EL (cell line): ENCODE measurements at regions not wholly inside any gene's neighbourhood (a gene's known extent, or its start where the extent isn't known, plus 50 kb on each side); places are given as distances from the start of the nearest gene placed in this dataset.
A peak's percentile ranks its signal among the peaks of the same experiment; 100 is the strongest.

Source experiments
- DNase-seq: peaks from one replicate; pipeline ENCODE4 v3.0.0-alpha.2; 2016

DNA sequence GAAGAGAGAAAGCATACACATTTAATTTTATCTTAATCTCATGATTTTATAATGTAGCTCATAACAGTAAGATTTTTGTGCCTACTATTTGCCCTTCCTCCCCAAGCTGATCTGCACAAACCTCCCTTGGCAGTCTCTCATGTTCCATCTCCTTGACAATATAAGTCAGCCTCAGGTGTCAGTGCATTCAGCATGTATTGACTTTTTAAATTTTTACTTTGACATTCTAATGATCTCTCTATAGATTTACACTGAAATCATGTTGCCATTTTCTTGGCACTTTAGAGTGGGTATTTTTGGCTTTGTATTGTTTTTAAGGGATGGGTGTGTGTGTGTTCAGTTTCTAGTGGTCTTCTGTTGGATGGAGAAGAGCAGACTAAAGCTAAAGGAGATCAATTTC is 505.3 kb upstream of the CPEB2 start:
- DNase-seq = no peak

DNA sequence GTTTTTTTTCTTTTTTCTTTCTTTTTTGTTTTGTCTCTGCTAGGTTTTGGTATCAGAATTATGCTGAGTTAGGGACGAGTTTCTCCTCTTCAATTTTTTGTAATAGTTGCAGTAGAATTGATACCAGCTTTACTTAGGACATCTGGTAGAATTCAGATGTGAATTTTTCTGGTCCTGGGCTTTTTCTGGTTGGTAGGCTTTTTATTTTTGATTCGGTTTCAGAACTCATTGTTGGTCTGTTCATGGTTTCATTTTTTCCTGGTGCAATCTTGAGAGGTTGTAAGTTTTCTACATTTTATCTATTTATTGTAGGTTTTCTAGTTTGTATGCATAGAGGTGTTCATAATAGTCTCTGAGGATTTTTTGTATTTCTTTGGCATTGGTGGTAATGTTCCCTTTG is 498.1 kb upstream of the CPEB2 start:
- DNase-seq = no peak

DNA sequence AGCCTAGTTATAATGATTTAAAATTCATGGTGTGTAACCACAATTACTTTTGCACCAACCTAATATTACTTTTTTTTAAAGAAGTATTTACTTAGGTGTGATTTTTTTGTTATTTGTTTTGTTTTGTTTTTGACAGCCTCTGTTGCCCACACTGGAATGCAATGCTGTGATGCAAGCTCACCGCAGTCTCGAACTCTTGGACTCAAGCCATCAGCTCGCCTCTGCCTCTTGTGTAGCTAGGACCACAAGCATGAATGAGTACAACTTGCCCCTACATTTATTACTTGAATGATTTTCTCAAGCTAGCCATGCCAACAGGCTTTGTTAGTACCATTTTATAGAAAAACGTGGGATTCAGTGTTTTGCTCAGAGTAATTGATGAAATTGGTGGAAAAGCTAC is 488.8 kb upstream of the CPEB2 start:
- DNase-seq = peak; percentile 21

DNA sequence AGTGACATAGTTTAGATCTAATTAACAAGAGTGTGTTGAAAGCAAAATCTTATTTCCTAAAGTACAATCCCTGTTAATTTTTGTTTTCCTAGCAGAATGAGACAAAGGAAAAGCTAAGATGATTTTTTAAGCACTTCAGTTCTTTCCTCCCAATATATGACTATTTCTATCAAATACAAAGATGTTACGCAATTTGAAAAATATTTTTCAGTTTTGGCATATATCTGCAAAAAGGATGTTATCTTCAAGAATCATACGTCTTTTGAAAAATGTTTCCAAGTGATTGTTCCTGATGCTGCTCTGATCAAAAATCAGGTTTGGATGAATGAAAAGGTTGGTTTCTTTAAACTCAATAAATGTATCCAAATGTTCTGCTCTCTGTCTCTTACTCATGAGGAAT is 486.7 kb upstream of the CPEB2 start:
- DNase-seq = no peak

DNA sequence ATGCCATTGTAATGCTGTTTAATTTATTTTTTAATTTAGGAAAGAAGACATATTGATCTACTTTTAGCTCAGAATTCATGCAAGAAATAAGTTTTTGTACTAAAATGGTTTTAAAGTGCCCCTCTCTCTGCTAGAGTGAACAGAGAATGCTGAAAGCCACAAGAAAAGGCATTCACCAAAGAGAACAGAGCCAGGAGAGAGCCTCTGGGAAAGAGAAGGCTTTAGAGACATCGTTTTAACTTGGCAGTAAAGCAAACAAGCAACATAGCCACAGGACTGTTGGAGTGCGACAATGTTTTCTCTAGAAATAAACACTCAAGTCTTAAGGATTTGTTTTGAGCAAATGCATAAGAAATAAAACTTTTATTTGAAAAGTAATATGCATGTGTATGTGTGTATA is 484.1 kb upstream of the CPEB2 start:
- DNase-seq = no peak

DNA sequence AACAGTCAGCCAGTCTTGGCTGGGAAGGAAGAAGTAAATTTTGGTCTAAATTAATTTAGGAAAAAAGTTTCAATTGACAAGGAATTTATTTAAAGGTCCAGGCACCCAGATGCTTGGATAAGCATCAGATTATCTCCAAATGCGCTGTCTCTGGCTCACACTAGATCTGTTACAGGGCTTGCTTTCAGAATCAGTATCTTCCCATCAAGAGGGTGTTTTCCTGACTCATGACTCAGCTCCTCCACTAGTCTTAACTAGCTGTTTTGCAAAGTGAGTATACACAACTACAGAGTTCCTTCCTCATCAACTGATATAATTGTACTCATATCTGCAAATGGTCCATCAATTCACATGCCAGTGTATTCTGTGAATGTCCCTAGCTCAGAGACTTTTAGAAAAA is 482.1 kb upstream of the CPEB2 start:
- DNase-seq = peak; percentile 41

DNA sequence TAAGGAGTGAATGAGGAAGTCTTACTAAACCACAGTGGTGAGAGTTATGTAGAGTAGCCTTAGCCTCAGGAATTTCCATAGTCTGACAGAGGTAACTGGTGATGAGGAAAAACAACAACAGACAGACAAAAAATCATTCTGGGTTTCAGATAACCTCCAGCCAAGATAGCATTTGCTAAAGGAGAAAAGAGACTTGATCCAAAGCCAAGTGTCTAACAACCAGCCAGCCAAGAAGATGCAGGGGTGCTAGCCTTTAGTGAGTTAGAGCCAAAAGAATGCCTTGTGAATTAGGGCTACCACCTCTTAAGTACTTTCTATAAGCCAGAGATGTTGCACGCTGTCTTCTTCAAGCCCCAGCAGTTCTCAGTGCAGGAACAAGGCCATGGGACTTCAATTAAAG is 478.0 kb upstream of the CPEB2 start:
- peak; percentile 2 for DNase-seq

DNA sequence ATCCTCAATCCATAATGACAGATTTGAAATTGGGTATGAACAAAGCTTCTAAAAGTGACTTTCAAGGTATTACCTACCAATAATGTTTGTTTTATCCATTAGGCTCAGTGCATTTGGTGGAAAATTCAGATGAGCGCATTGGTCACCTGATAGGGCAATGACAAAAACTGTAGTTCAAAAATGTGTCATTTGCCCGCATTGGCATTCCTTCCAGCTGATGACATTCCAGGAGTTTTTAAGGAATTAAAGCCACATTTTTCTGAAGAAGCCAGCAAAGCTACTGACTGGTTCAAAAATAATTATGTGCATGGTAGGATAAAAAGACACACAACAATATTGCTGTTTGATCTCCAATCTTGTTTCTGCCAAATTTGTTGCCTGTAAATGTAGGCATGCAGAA is 473.4 kb upstream of the CPEB2 start:
- peak; percentile 24 for DNase-seq

DNA sequence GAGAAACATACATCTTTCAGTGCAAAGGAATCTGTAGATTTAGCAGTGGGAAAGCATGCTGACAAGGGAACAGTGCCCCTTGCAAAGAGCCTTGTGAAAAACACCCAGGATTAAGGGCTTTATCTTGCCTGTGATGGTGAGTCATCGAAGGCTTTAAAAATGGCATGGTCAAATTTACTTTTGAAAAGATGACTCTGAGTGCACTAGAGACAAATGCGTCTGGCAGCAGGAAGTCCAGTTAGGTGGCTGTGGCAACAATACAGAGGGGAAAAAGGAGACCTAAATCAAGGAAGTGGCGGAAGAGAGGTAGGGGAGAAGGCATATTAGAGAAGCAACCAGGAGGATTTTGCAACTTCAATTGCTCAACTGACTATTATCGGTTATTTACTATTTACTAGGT is 472.6 kb upstream of the CPEB2 start:
- DNase-seq = peak; percentile 56

DNA sequence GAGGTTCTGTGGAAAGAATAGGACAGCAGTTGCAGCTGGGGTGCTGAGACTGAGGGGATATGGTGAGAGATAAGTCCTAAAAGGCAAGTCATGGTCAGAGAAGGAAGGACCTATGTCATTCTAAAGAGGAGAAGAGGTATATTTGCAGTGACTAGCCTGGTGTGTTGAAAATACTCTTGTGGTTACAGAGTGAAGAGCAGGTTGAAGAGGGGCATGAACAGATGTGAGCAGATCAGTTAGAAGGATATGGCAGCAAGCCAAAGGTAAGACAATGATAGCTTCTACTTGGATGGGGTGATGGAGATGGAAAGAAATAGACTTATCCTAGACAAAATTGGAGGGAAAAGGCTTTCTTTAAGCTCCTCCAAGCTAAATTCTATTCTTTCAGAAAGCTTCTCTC is 469.8 kb upstream of the CPEB2 start:
- DNase-seq = no peak

DNA sequence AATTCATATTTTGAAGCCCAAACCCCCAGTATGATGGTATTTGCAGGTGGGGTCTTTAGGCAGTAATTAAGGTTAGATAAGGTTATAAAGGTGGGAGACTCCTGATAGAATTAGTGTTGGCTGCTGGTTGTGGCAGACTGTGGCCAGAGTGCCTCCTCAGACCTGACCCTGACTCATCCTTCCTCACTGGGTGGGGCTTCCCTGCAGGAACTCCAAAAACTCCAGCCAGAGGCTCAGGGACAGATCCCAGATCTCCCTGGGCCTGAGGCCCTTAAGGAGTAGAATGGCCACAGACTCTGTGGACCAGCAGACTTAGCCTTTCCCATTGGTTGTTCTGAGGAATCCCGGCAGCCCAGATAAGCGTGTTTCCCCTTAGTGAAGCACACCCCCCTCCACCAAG is 463.0 kb upstream of the CPEB2 start:
- peak; percentile 21 for DNase-seq

DNA sequence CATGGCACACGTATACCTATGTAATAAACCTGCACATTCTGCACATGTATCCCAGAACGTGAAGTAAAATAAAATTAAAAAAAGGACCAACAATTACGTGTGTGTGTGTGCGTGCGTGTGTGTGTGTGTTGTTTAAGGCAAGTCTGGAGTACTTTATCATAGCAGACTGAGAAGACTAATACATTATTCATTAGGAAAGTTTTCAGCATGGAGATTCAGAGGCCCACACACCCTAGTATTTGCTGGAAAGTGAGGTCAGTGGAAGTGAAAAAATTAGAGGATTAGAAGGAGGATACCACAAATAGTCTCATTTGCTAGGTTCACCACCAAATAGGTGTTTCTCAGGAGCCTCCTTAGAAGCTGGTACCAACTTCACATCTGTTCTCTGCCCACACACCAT is 457.1 kb upstream of the CPEB2 start:
- no peak for DNase-seq

DNA sequence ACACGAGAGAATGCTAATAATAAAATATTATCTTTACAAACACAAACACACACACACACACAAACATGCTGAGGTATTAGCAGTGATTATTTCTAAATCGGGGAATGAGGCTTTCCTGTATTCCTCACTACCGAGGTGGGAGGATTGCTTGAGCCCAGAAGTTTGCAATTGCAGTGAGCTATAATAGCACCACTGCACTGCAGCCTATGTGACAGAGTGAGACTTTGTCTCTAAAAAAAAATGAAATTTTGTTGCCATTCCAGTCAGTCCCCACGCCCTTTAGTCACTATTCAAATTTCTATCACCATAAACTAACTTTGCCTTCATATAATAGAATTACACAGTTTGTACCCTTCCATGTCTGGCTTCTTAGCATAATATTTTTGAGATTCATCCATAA is 456.5 kb upstream of the CPEB2 start:
- no peak for DNase-seq

DNA sequence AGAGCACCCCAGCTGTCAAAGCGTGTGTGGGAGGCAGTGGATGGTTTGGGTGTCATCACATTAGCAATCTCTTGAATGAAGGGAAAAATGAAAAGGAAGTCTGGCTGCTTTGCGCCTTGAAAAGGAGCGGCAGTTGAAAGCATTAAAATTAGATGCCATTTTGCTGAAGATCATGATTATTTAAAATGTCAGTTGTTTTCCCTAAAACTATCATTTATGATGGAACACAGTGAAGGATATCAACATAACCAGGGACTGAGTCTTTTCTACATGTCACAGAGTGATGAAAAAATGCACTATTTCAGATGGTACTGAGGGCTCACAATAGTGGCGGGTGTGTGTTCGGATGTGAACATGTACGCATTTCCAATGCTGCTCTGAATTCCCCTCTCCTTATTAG is 450.2 kb upstream of the CPEB2 start:
- DNase-seq = no peak

DNA sequence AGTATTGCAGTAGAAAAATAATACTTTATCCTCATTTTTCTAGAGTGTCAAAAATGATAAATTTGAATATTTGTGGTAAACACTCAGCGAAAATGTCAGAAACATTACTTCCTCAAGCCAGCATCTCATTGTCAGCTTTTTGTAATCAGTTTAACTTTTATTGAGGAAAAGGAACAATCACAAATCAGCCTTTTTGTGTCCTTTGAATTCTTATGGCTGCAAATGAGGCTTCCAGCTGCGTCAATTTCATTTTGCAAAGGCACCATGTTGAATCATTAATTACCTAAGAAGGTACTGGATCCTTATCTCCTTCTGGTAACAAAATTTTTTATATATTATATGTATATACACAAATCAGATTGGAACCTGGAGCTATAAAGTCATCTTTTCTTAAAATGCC is 442.6 kb upstream of the CPEB2 start:
- no peak for DNase-seq

DNA sequence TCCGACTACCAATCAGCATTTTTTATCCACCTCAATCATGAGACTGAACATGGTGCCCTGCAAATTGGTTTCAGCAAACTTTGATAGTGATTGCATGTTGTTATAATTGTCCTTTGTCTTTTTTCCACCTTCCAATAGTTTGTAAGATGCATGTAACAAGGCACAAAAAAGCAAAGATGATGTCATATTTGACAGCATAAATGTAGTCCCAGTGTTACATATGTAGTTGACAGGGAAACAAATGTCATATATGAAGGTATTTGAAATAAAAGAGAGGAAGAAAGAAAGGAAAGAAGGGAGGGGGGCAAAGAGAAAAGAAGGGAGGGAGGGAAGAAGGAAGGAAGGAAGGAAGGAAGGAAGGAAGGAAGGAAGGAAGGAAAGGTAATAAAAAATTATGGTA is 441.7 kb upstream of the CPEB2 start:
- no peak for DNase-seq

DNA sequence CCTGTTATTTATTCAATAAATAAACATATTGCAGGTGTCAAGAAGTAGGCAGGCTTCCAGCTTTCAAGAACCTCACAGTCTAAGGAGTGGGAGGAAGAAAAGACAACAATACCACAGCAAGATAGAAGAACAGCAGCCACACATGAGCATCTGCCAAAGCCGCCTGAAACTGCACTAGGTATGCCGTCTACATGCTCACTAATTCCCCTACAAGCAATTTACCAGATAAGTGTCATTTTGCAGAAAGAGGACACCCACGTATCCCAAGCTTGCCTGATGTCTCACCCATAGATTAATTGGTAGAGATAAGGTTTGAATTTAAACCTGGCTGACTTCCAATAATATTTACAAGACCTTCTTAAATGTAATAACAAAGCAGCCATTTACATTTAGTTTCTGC is 439.4 kb upstream of the CPEB2 start:
- no peak for DNase-seq

DNA sequence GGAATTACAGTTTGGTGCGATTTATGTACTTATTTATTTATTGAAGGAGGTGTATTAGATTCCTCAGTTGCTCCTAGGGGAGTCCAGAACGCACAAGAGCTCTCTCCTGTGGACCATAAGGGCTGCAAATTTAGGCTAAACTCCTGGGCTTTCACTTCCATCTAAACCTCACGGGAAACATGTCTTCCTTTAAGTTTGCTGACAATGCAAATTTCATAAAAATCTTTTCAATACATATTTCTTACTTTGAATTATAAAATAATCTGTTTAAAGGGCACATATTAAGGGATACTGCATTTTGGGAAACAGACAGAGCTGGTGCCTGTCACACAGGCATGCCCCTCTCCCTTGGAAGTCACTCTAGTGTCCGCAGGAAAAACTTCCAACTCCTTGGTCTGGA is 438.0 kb upstream of the CPEB2 start:
- no peak for DNase-seq

DNA sequence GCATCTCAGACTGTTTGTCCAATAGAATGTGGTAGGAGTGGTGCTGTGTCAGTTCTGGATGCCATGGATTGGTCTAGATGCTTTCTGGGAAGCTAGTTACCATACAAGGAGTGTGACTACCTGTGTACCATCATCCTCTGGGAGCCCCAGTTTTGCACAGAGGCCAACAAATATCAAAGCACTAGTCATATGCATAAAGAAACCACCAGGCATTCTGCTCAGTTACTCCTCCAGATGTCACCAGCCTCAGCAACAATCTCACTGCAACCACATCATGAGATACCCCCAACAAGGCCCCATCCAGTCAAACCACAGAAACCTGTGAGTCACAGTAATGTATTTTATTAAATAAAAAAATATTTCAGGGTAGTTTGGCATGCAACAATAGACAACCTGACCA is 435.8 kb upstream of the CPEB2 start:
- peak; percentile 57 for DNase-seq

DNA sequence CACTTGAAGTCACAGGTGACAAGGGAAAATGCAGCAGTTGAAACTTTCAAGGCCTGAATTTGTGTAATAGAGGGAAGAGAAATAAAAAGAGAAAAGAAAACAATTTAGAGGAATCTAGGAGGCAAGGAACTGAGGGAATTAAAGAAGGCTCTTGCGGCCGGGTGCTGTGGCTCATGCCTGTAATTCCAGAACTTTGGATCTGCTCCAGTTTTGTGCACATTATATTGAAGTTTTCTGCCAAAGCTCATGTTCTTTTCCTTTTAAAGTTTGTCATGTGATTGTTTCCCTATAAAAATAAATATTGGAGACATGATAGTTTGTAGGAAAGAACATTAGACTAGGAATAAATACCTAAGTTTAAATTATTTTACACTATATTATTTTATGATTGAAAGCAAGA is 433.9 kb upstream of the CPEB2 start:
- DNase-seq = no peak

DNA sequence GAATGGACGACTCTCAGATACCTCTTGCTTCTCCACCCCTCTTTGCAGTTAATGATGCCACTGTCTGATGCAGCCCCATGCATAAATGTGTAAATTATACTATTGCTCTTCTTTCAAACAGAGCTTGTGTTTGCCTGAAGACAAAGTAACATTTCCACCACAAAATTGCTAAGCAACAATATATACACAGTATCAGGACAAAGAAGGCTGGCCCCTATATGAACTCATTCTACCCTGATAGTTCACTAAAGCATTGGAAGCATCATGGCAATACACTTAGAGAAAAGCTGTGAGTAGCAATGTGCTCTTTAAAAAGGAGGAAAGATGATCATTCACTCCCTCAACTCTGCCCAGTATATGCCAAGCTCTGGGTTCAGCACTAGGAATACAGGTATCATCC is 427.0 kb upstream of the CPEB2 start:
- DNase-seq = no peak

DNA sequence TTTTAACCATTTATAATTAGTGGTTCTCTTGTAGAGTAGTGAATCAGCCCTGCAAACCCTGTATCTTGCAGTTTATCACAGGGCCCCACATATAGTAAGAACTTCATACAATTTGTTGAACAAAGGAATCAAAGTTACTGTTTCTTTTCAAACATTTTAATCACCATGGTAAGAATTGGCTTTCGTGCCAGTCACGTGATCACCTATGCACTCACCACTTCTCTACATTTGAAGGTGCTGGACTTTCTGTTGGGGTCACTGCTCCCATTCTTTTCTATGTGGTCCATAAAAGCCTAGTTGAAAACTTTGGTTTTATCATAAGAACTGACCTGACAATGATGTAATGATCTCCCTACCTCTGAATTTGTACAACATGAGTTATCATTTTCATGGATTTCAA is 426.4 kb upstream of the CPEB2 start:
- DNase-seq = no peak

DNA sequence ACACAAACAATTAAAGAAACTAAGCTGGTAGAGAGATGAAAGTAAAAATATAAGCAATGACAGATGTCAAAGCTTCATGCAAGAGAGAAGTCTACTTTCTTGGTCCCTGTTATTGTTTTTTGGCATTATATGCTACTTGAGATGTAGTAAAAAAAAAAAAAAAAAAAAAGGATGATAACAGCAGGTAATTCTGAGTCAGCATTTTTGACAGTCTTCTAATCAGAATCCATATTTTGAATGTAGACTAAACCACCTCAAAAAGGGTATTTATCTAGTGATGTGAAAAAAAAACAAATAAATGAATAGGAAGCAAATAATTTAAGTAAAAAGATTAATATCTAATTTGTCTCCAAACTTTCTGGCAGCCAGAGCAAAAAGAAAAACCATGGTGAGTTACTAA is 422.2 kb upstream of the CPEB2 start:
- DNase-seq = no peak

DNA sequence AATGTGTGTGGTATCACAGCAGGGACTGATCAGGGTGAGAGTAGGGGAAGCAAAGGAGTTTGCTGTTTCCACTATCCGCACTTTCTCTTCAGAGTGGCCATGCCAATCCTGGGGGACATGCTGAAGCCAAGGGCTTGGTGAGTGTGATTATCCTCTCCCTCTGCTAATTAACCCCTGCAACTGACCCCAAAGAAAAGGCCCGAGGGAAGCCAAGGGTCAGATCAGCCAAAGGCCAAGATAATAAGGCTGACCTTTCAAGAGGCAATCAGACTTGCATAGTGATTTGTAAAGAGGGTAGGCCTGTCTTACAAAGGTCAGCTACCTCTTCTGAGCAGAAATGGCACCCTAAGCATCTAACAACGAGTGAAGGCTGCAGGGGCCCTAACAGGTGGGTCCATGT is 420.5 kb upstream of the CPEB2 start:
- no peak for DNase-seq

DNA sequence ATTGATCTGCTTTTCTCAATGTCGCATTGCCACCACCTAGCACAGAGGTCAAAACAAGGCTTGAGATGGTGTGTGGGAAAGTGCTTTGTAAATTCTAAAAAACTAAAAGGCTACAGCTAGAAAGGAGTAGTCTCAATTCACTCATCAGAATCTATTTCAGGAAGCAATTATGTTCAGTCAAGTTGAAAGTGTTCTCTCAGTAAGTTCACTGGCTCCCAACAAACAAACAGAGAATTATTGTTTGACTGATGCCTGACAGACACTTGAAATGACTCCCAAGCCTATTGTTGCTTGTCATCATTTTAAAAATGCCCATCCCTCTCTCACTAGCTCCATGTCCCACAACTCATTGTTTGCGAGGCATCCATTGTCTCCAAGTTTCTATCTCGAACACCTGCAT is 419.6 kb upstream of the CPEB2 start:
- DNase-seq = no peak

DNA sequence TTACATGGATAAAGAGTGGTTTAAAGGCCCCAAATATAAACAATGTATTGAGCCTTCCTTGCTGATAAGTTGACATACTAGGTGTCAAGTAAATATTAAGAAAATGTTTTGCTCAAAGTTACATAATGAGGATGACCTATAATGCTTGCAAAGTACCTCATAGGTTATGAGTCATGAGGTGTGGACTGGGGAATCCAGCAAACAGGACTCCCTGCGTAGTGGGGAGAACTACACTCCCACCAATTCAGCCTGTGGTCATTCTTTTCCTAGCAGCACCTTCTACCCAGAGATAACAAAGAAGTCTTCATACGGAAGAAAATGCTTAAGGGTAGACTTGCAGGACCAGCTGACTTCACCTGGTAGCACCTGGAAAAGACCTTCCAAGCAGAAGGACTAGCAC is 418.9 kb upstream of the CPEB2 start:
- DNase-seq = peak; percentile 2

DNA sequence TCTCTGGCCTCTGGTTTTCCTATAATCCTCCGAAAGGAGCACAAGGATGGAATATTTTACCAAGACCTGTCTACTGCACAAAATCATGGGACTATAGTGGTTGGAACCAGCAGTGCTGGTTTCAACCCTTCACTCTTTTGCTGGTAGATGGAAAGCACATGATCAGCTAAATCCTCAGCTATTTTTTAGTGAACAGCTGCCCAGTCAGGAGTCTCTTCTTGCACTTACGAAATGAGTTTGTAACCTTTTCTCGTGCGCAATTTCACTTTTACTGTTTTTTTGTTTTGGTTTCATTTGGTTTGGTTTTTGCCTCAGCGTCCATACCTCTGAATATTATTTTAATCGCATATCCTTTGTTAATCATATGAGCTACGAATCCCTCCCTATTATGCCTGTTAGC is 418.5 kb upstream of the CPEB2 start:
- no peak for DNase-seq
